CD4-positive, alpha-beta T cell (primary cell): ENCODE measurements at regions not wholly inside any gene's neighbourhood (a gene's known extent, or its start where the extent isn't known, plus 50 kb on each side); places are given as distances from the start of the nearest gene placed in this dataset.

Experiments
- ATAC-seq: fragments of 200-7000 bp; cut with Tn5 transposase; one replicate; pipeline ENCODE4 v1.10.0; 2022; ENCODE audit warnings: mild to moderate bottlenecking; ENCODE audit not compliant: poor library complexity
- CTCF ChIA-PET: fragments of 350-600 bp; sonication (Branson Sonifier 250); formaldehyde crosslinking; loops from one replicate; lab custom pipeline; 2021; ENCODE audit warnings: antibody characterized with exemption, inconsistent platforms; lab: Charles Lee
- POLR2A ChIA-PET: fragments of 350-600 bp; sonication (Branson Sonifier 250); formaldehyde crosslinking; loops from one replicate; lab custom pipeline; 2021; ENCODE audit warnings: antibody characterized with exemption, inconsistent platforms; lab: Charles Lee
- DNase-seq, 14 experiments: peaks; one replicate each; pipeline ENCODE4 v3.0.0-alpha.2; 2013 to 2020; ENCODE audit warnings: mixed read lengths in 2 of 14
- H3K27ac ChIP-seq, 2 donors: one replicate each; pipeline versions ENCODE4 v1.5.1 to v1.7.0; 2013; ENCODE audit warnings: low read length in 2 of 2, low read depth in 1 of 2, mild to moderate bottlenecking in 1 of 2
- H3K27me3 ChIP-seq, 2 experiments: 1 replicate in 1 of 2; 2 replicates in 1 of 2; pipeline versions ENCODE4 v1.6.1 to v1.7.0; 2013; ENCODE audit warnings: low read length in 2 of 2, control low read depth in 1 of 2, mild to moderate bottlenecking in 1 of 2, moderate library complexity in 1 of 2; ENCODE audit not compliant: insufficient read depth in 2 of 2, control insufficient read depth in 1 of 2
- H3K36me3 ChIP-seq: one replicate; pipeline ENCODE4 v1.6.1; 2013; ENCODE audit warnings: low read length, control low read depth; ENCODE audit not compliant: insufficient read depth
- H3K4me1 ChIP-seq: one replicate; pipeline ENCODE4 v1.6.1; 2013; ENCODE audit warnings: low read length, control low read depth; ENCODE audit not compliant: insufficient read depth
- H3K4me3 ChIP-seq: one replicate; pipeline ENCODE4 v1.5.1; 2013; ENCODE audit warnings: mild to moderate bottlenecking, low read length, moderate library complexity
- H3K9me3 ChIP-seq, 2 experiments: 1 replicate in 1 of 2; 2 replicates in 1 of 2; pipeline versions ENCODE4 v1.6.1 to v1.7.0; 2013; ENCODE audit warnings: low read length in 2 of 2, mild to moderate bottlenecking in 2 of 2, control low read depth in 1 of 2, moderate library complexity in 1 of 2; ENCODE audit not compliant: control insufficient read depth in 1 of 2, insufficient read depth in 1 of 2
- H3K27ac Mint-ChIP-seq: one replicate; pipeline ENCODE4 v1.8.0; 2020; ENCODE audit warnings: mixed read lengths
- H3K27me3 Mint-ChIP-seq: one replicate; pipeline ENCODE4 v1.8.0; 2021; ENCODE audit warnings: mixed read lengths
- H3K36me3 Mint-ChIP-seq: one replicate; pipeline ENCODE4 v1.8.0; 2021; ENCODE audit warnings: low read depth, mixed read lengths
- H3K4me1 Mint-ChIP-seq: one replicate; pipeline ENCODE4 v1.8.0; 2021; ENCODE audit warnings: low read depth, mixed read lengths
- H3K4me3 Mint-ChIP-seq: one replicate; pipeline ENCODE4 v1.8.0; 2020; ENCODE audit warnings: mild to moderate bottlenecking, mixed read lengths
- H3K9me3 Mint-ChIP-seq: one replicate; pipeline ENCODE4 v1.8.0; 2020; ENCODE audit warnings: mixed read lengths
- CTCF ChIP-seq: fragments of 200-600 bp; IDR thresholded peaks from one replicate; pipeline ENCODE4 v1.8.0; 2022; ENCODE audit warnings: antibody characterized with exemption, mild to moderate bottlenecking
- intact Hi-C, 2 experiments: fragments of 100-400 bp; cut with DNase I in 1 of 2; cut with micrococcal nuclease in 1 of 2; formaldehyde crosslinking; loops; one replicate each; pipeline versions ENCODE4 v1.15.1 to v1.9.0; 2023 to 2025; cut with DNase I, micrococcal nuclease

- Histone ChIP-seq H3K36me3 (no peaks in the 10 kb centered on the region), H3K4me3 (no peak overlapping the region), H3K27ac (no peak overlapping the region), H3K9me3 (no peaks in the 10 kb centered on the region), H3K4me1 (no peaks in the 10 kb centered on the region), H3K27me3 (no peaks in the 10 kb centered on the region)
- CTCF ChIA-PET = no interaction called here
- POLR2A ChIA-PET = no interaction called here
- no peak for TF ChIP-seq CTCF
- Mint-ChIP-seq H3K27me3 (no peaks in the 10 kb centered on the region), H3K4me1 (no peaks in the 10 kb centered on the region), H3K27ac (no peak overlapping the region), H3K9me3 (peaks cover 7% of the 10 kb centered on the region), H3K36me3 (no peaks in the 10 kb centered on the region), H3K4me3 (no peak overlapping the region)
- DNase-seq = no peak
- ATAC-seq = no peak
- intact Hi-C loops = no loop called here
Measured at GRCh38 chr5:13307480-13307879, 637.0 kb downstream of the DNAH5 start.

- peaks cover 4% of the 10 kb centered on the region for H3K9me3 Mint-ChIP-seq
- no peak for DNase-seq
- Histone ChIP-seq H3K4me3 (no peak overlapping the region), H3K9me3 (no peaks in the 10 kb centered on the region), H3K36me3 (no peaks in the 10 kb centered on the region), H3K27ac (no peak overlapping the region), H3K27me3 (no peaks in the 10 kb centered on the region), H3K4me1 (no peaks in the 10 kb centered on the region)
- TF ChIP-seq CTCF = no peak
- no peaks in the 10 kb centered on the region for H3K36me3 Mint-ChIP-seq
- ATAC-seq = no peak
- H3K27ac Mint-ChIP-seq = no peak overlapping the region
- intact Hi-C loops = no loop called here
- POLR2A ChIA-PET = no interaction called here
- CTCF ChIA-PET = no interaction called here
- no peak overlapping the region for H3K4me3 Mint-ChIP-seq
- no peaks in the 10 kb centered on the region for H3K4me1 Mint-ChIP-seq
- H3K27me3 Mint-ChIP-seq = no peaks in the 10 kb centered on the region
Measured at GRCh38 chr5:13303445-13303844, 641.0 kb downstream of the DNAH5 start.

GRCh38 chr5:13278811-13279210 is 665.7 kb downstream of the DNAH5 start:
- no peaks in the 10 kb centered on the region for H3K4me1 ChIP-seq
- intact Hi-C loops = no loop called here
- H3K4me3 Mint-ChIP-seq = no peak overlapping the region
- H3K27me3 Mint-ChIP-seq = no peaks in the 10 kb centered on the region
- no peak overlapping the region for H3K4me3 ChIP-seq
- peaks cover 7% of the 10 kb centered on the region for H3K9me3 Mint-ChIP-seq
- no peak overlapping the region for H3K27ac Mint-ChIP-seq
- ATAC-seq (no peak), DNase-seq (no peak)
- ChIA-PET POLR2A (no interaction called here), CTCF (no interaction called here)
- H3K4me1 Mint-ChIP-seq = no peaks in the 10 kb centered on the region
- no peaks in the 10 kb centered on the region for H3K36me3 ChIP-seq
- no peaks in the 10 kb centered on the region for H3K27me3 ChIP-seq
- no peaks in the 10 kb centered on the region for H3K36me3 Mint-ChIP-seq
- H3K27ac ChIP-seq = no peak overlapping the region
- no peak for TF ChIP-seq CTCF
- H3K9me3 ChIP-seq = no peaks in the 10 kb centered on the region
